Activated CD4-positive, alpha-beta T cell treated with anti-CD3 and anti-CD28 coated beads, Interleukin-2, amount 10 ng/mL, durations not matched to agents 7 days and 5 days (primary cell): ENCODE measurements at regions not wholly inside any gene's neighbourhood (a gene's known extent, or its start where the extent isn't known, plus 50 kb on each side); places are given as distances from the start of the nearest gene placed in this dataset.
"Not testable (repeated sequence)": the region's sequence is repeated elsewhere in the genome, so short reads cannot be mapped to it uniquely, and the experiment has no call there.

ENCODE experiments used
- CTCF ChIA-PET: fragments of 350-600 bp; sonication (Branson Sonifier 250); formaldehyde crosslinking; loops from one replicate; lab custom pipeline; 2021; ENCODE audit warnings: antibody characterized with exemption; lab: Charles Lee
- POLR2A ChIA-PET: fragments of 350-600 bp; sonication (Branson Sonifier 250); formaldehyde crosslinking; loops from one replicate; lab custom pipeline; 2021; ENCODE audit warnings: antibody characterized with exemption; lab: Charles Lee
- DNase-seq: peaks from one replicate; pipeline ENCODE4 v3.0.0-alpha.2; 2020
- H3K27ac Mint-ChIP-seq: one replicate; pipeline ENCODE4 v1.8.0; 2021; ENCODE audit warnings: mild to moderate bottlenecking, moderate library complexity, mixed read lengths
- H3K27me3 Mint-ChIP-seq: one replicate; pipeline ENCODE4 v1.8.0; 2021; ENCODE audit warnings: mixed read lengths
- H3K36me3 Mint-ChIP-seq: one replicate; pipeline ENCODE4 v1.8.0; 2021; ENCODE audit warnings: low read depth, mixed read lengths
- H3K4me1 Mint-ChIP-seq: one replicate; pipeline ENCODE4 v1.8.0; 2021; ENCODE audit warnings: mixed read lengths
- H3K4me3 Mint-ChIP-seq: one replicate; pipeline ENCODE4 v1.8.0; 2021; ENCODE audit warnings: mild to moderate bottlenecking, moderate library complexity, mixed read lengths
- H3K9me3 Mint-ChIP-seq: one replicate; pipeline ENCODE4 v1.8.0; 2021; ENCODE audit warnings: mixed read lengths

DNA sequence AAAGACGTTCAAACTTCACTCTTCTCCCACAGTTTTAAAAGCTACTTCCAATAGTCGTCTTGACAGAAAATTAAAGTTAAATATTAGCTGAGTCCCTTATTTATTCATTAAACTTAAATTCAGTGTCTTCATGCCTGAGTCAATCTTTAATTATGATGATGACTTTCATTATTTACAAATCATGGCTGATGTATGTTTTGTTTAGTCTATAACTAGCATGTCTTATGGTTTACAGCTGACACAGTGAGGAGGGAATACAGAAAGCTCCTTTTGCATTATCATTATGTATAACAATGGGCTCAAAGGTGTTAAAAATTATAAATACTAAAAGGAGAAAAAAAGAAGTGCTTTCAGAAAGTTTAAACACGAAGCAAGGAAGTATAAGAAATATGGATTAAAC, 1333.1 kb downstream of the CDH8 start:
- Mint-ChIP-seq H3K36me3 (no peaks in the 10 kb centered on the region), H3K9me3 (no peaks in the 10 kb centered on the region), H3K27me3 (no peaks in the 10 kb centered on the region), H3K4me1 (no peaks in the 10 kb centered on the region), H3K4me3 (no peak overlapping the region), H3K27ac (no peak overlapping the region)
- DNase-seq = no peak
- CTCF ChIA-PET = no interaction called here
- POLR2A ChIA-PET = no interaction called here

DNA sequence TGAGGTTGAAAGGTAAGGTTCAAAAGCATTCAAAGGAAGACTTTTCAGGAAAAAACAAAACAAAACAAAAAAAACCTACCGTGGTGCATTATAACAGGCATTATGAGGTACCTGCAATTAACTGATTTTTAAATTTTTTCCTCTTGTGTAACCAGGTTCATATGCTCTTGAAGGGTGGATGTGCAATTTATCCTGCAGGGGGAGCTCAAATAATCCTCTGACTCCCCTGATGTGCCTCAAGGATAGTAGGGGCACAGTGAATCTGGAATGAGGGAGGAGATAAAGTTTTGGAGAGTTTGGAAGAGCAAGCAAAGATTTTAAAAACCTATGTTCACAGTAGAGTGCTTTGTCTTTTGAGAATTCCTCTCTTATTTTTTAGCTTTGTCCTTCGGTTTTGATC, 1349.4 kb downstream of the CDH8 start:
- ChIA-PET POLR2A (no interaction called here), CTCF (no interaction called here)
- Mint-ChIP-seq H3K4me3 (no peak overlapping the region), H3K36me3 (no peaks in the 10 kb centered on the region), H3K27ac (no peak overlapping the region), H3K27me3 (no peaks in the 10 kb centered on the region), H3K9me3 (peaks cover 14% of the 10 kb centered on the region), H3K4me1 (no peaks in the 10 kb centered on the region)
- no peak for DNase-seq

DNA sequence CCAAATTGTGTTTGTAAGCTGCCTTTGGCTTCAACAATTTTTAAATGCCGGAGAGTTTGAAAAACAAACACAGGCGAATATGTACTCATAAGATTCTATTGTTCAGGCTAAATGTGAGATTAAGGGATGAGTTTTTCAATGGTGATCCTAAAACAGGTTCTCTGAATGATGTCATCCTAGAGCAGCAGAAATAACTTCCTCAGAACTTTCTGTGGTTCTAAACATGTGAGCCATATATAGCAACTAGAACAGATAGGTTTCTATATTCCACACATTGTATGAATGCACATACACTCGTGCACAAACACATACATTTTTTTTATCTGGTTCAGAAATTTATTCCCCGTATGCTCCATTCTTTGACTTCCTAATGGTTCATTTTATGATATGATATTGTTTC, 1352.2 kb downstream of the CDH8 start:
- Mint-ChIP-seq H3K9me3 (peaks cover 14% of the 10 kb centered on the region), H3K4me3 (no peak overlapping the region), H3K4me1 (no peaks in the 10 kb centered on the region), H3K27ac (no peak overlapping the region), H3K36me3 (no peaks in the 10 kb centered on the region), H3K27me3 (no peaks in the 10 kb centered on the region)
- no peak for DNase-seq
- ChIA-PET CTCF (no interaction called here), POLR2A (no interaction called here)

DNA sequence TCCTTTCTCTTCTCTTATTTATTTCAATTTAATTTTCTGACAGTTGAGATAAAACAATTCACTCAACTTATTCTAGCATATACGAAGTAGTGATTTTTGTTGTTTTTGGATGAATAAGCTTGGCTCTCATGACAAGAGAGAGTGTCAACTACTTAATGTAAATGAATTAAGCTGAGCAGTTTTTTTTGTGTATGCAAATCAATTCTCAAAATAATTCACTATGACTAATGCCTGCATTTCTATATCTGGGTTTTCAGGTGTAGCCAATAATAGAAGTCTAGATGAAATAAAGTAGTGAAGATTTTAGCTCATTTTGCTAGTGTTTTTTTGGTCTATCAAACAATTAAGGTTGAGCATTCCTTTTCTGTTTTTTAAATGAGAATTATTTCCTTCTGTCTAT, 1354.0 kb downstream of the CDH8 start:
- no peak for DNase-seq
- Mint-ChIP-seq H3K27ac (no peak overlapping the region), H3K9me3 (peaks cover 12% of the 10 kb centered on the region), H3K36me3 (no peaks in the 10 kb centered on the region), H3K4me3 (no peak overlapping the region), H3K27me3 (no peaks in the 10 kb centered on the region), H3K4me1 (no peaks in the 10 kb centered on the region)
- ChIA-PET POLR2A (no interaction called here), CTCF (no interaction called here)

DNA sequence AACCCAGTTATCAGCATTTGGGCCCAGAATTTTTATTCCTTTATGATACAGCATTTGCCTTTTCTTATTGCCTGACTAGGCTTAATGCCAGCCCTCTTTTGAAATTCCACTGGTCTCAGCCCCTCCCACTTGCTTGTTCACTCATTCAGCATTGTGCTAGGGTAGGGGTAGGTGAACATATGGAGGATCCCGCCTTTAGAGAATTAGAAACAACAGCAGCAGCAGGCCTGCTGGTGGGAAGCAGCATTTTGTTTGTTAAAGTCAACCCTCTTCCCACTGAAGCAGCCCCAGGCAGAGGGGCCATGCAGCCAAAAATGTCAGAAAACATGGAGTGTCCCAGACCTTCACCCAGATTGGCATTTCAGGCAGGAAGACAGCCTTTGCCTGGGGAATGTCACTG, 1355.2 kb downstream of the CDH8 start:
- no peak overlapping the region for H3K27ac Mint-ChIP-seq
- H3K4me3 Mint-ChIP-seq = no peak overlapping the region
- peaks cover 3% of the 10 kb centered on the region for H3K9me3 Mint-ChIP-seq
- CTCF ChIA-PET = no interaction called here
- H3K36me3 Mint-ChIP-seq = no peaks in the 10 kb centered on the region
- no peak for DNase-seq
- H3K27me3 Mint-ChIP-seq = no peaks in the 10 kb centered on the region
- POLR2A ChIA-PET = no interaction called here
- no peaks in the 10 kb centered on the region for H3K4me1 Mint-ChIP-seq

DNA sequence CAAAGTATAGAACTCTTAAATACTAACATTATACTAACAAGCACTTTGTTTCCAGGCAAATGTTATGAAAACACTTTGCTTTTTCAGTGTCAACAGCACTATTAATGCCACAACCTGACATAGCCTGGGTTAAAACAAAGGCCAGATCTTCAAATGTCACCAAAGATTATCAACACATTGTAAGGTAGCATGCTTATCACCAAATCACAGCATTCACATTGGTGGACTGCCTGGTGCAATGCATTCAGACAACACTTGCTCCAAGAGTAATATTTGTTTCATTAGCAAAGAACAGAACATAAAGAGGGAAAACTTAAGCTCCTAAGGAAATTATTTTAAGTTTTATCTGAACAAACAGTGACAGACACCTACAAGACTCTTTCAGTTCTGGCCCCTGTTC, 1361.2 kb downstream of the CDH8 start:
- Mint-ChIP-seq H3K27ac (no peak overlapping the region), H3K36me3 (no peaks in the 10 kb centered on the region), H3K4me1 (no peaks in the 10 kb centered on the region), H3K4me3 (no peak overlapping the region), H3K27me3 (no peaks in the 10 kb centered on the region), H3K9me3 (peaks cover 3% of the 10 kb centered on the region)
- DNase-seq = no peak
- POLR2A ChIA-PET = no interaction called here
- CTCF ChIA-PET = no interaction called here

DNA sequence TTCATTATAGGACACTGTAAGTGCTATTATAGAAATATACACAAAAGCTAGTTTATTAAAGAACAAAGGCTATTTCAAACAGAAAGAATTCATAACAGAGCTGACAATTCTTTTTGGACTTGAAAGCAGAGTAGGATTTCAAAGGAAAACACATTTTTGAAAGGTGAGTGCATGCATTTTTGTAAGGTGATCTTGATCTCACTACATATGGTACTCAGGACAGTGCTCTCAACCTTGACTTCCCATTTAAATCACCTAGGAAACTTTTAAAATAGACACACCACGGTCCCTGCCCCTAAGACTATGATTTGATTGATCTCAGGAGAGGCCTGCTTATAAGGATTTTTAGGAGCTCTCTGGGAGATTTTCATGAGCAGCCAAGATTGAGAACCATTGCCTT, 1362.0 kb downstream of the CDH8 start:
- no peaks in the 10 kb centered on the region for H3K27me3 Mint-ChIP-seq
- H3K27ac Mint-ChIP-seq = no peak overlapping the region
- H3K9me3 Mint-ChIP-seq = peaks cover 3% of the 10 kb centered on the region
- H3K36me3 Mint-ChIP-seq = no peaks in the 10 kb centered on the region
- DNase-seq = no peak
- ChIA-PET POLR2A (no interaction called here), CTCF (no interaction called here)
- no peak overlapping the region for H3K4me3 Mint-ChIP-seq
- no peaks in the 10 kb centered on the region for H3K4me1 Mint-ChIP-seq

DNA sequence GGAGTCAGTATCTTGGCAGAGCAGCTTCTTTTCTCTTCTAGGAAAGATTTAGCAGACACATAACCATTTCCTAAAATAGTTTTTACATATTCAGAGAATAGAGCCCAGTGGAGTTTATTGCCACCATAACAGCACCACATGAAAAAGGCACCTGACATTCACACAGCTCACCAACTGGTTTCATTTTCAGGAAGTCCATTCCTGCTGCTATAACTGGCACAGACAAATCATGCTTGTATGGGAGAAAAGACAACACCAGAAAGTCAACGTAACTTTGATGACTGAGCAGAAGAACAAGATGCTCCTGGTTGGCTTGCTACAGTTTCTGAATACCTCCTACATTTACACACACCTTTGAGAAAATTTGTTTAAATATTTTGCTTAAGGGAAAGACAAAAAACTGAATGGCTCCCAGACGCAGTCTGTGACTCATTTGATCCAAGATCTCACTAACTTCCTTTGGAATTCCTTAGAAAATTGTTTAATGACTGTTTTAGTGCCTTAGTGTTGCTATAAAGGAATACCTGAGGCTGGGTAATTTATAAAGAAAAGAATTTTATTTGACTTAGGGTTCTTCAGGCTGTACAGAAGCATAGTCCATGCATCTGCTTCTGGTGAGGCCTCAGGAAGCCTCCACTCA, 1380.6 kb downstream of the CDH8 start:
- ChIA-PET POLR2A (no interaction called here), CTCF (no interaction called here)
- Mint-ChIP-seq H3K36me3 (no peaks in the 10 kb centered on the region), H3K4me1 (no peaks in the 10 kb centered on the region), H3K4me3 (no peak overlapping the region), H3K27ac (no peak overlapping the region), H3K9me3 (peaks cover 15% of the 10 kb centered on the region), H3K27me3 (no peaks in the 10 kb centered on the region)
- no peak for DNase-seq

DNA sequence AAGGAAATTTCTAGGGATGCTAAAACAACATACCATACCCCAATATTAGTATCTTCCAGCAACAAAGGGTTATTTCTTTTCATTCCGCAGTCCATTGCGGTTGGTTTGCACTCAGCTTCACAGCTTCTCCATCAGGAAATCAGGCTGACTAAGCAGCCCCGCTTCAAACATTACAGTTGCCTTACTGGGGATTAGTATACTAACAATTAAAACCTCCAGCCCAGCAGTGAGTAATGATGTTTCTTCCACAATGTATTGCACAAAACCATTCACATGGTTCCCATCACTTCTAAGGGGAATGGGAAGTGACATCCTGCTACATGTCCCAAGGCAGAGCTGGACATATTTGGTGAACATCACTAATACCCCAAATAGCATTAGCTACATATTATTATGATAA, 1384.9 kb downstream of the CDH8 start:
- DNase-seq = no peak
- H3K36me3 Mint-ChIP-seq = no peaks in the 10 kb centered on the region
- POLR2A ChIA-PET = no interaction called here
- CTCF ChIA-PET = no interaction called here
- peaks cover 11% of the 10 kb centered on the region for H3K9me3 Mint-ChIP-seq
- no peaks in the 10 kb centered on the region for H3K27me3 Mint-ChIP-seq
- H3K27ac Mint-ChIP-seq = no peak overlapping the region
- H3K4me1 Mint-ChIP-seq = no peaks in the 10 kb centered on the region
- H3K4me3 Mint-ChIP-seq = no peak overlapping the region

DNA sequence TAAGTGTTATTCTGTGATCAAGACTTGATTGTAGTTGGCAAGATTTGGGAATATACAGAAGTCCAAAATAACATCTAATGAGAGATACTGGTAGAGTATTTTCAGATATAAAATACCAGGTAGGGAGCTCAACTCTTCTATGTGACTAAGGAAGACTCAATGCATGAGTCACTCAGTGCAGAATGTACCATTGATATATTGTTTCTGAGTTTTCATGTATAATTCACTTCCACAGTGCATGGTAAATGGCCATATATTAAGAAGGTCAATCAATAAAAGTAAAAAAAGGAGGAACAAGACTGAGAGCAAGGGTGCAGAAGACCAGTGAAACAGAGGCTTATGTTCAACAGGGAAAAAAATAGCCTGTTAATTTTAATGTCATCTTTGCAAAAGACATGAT, 1387.9 kb downstream of the CDH8 start:
- CTCF ChIA-PET = no interaction called here
- POLR2A ChIA-PET = no interaction called here
- Mint-ChIP-seq H3K27me3 (no peaks in the 10 kb centered on the region), H3K36me3 (no peaks in the 10 kb centered on the region), H3K4me1 (no peaks in the 10 kb centered on the region), H3K9me3 (peaks cover 20% of the 10 kb centered on the region), H3K27ac (no peak overlapping the region), H3K4me3 (no peak overlapping the region)
- DNase-seq = no peak

DNA sequence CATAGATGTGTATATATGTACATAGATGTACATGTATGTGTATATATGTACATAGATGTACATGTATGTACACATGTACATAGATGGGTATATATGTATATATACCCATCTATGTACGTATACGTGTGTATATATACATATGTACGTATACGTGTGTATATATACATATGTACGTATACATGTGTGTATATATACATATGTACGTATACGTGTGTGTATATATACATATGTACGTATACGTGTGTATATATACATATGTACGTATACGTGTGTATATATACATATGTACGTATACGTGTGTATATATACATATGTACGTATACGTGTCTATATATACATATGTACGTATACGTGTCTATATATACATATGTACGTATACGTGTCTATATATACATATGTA, 1388.8 kb downstream of the CDH8 start:
- H3K36me3 Mint-ChIP-seq, CTCF ChIA-PET, POLR2A ChIA-PET, DNase-seq, H3K4me1 Mint-ChIP-seq, H3K27me3 Mint-ChIP-seq, H3K27ac Mint-ChIP-seq, H3K4me3 Mint-ChIP-seq: not testable (repeated sequence)
- H3K9me3 Mint-ChIP-seq = peaks cover 16% of the 10 kb centered on the region

DNA sequence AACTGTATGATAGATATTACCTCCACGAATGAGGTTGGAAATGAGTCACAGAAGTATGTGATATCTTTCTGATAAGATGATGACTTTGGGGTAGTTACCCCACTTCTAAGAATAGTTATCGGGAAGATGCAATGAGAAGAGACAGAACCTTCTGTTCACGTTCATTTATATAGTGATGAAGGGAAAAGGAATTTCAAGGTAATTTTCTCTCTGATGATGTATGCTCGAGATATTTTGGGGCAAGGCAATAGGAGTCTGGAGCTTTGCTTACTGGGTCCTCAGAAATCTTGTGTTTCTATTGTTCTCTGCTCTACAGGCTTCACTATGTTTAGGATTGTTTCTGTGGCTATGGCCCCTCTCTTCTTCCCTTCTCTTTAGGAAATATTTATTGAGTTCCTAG, 1389.6 kb downstream of the CDH8 start:
- Mint-ChIP-seq H3K27ac (no peak overlapping the region), H3K4me1 (no peaks in the 10 kb centered on the region), H3K36me3 (no peaks in the 10 kb centered on the region), H3K4me3 (no peak overlapping the region), H3K27me3 (no peaks in the 10 kb centered on the region), H3K9me3 (peaks cover 20% of the 10 kb centered on the region)
- POLR2A ChIA-PET = no interaction called here
- CTCF ChIA-PET = no interaction called here
- no peak for DNase-seq

DNA sequence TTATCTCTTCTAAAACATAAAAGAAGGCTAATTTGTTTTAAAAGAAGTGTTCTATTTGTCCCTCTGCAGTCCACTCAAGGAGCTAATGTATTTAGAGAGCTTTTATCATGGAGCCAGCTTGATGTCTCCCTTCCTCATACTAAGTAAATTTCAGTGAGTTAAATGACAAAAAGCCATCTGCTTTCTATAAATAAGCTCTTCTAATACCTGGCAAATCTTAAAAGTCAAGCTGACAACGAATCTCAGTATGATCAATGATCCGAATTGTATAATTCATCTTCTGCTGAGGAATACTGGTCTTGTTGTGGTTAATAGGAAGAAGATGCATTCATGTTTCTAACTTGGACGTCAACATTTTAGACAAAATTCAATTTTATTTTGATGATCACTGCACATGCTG, 1390.7 kb downstream of the CDH8 start:
- ChIA-PET POLR2A (no interaction called here), CTCF (no interaction called here)
- no peak for DNase-seq
- Mint-ChIP-seq H3K36me3 (no peaks in the 10 kb centered on the region), H3K9me3 (peaks cover 22% of the 10 kb centered on the region), H3K4me1 (no peaks in the 10 kb centered on the region), H3K27ac (no peak overlapping the region), H3K4me3 (no peak overlapping the region), H3K27me3 (no peaks in the 10 kb centered on the region)

DNA sequence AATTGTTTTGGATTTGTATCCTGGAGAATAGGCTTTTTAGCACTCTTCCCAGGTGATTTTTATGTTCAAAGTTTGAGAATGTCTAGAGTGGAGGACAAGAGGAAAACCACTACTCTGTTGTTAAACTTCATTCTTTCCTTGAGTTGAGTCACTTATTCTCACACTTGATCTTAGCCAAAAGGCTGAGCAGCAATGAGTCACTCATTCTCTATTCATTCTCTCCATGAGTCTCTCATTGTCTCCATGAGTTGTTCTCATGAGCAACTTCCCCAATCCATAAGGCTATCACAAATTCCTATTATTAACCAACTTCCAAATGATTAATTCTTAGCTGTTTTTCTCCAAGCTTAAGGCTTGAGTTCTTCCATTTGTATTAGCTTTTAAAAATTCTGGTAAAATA, 1393.3 kb downstream of the CDH8 start:
- Mint-ChIP-seq H3K27ac (no peak overlapping the region), H3K4me1 (no peaks in the 10 kb centered on the region), H3K9me3 (peaks cover 22% of the 10 kb centered on the region), H3K4me3 (no peak overlapping the region), H3K36me3 (no peaks in the 10 kb centered on the region), H3K27me3 (no peaks in the 10 kb centered on the region)
- CTCF ChIA-PET = interaction anchor here (0.7 kb wide), 1 partner anchor 1857 kb away, joined by 3 read pairs; no protein-coding TSS in a partner anchor
- no peak for DNase-seq
- POLR2A ChIA-PET = no interaction called here
